Stimulated activated CD8-positive, alpha-beta memory T cell treated with anti-CD3 and anti-CD28 coated beads, Interleukin-4, amount 100 ng/mL, for 4 hours (primary cell): ENCODE measurements at regions not wholly inside any gene's neighbourhood (a gene's known extent, or its start where the extent isn't known, plus 50 kb on each side); places are given as distances from the start of the nearest gene placed in this dataset.

Experiments used
- DNase-seq, 2 donors: peaks; one replicate each; pipeline ENCODE4 v3.0.0-alpha.2; 2020; ENCODE audit warnings: low read depth in 2 of 2, low spot score in 1 of 2

- DNase-seq, result no peak
These were observed 53.6 kb upstream of the DPT start for GRCh38 chr1:168782559-168783116.

- no peak for DNase-seq
These were observed 54.6 kb upstream of the DPT start for GRCh38 chr1:168783458-168784210.

GRCh38 chr1:168786476-168787330 is 57.7 kb upstream of the DPT start:
- no peak for DNase-seq

GRCh38 chr1:168788258-168788657 is 59.3 kb upstream of the DPT start:
- no peak for DNase-seq

- no peak for DNase-seq
These were observed 60.5 kb upstream of the DPT start for GRCh38 chr1:168789501-168789900.

GRCh38 chr1:168792142-168792541 is 63.1 kb upstream of the DPT start:
- DNase-seq, result no peak

GRCh38 chr1:168792592-168793125 is 63.7 kb upstream of the DPT start:
- no peak for DNase-seq

- DNase-seq, result no peak
These were observed 65.1 kb upstream of the DPT start for GRCh38 chr1:168794057-168794456.

GRCh38 chr1:168795681-168796080 is 66.7 kb upstream of the DPT start:
- DNase-seq, result no peak

GRCh38 chr1:168799927-168800605 is 71.1 kb upstream of the DPT start:
- DNase-seq, result no peak

- no peak for DNase-seq
These were observed 72.2 kb upstream of the DPT start for GRCh38 chr1:168801032-168801745.

- no peak for DNase-seq
These were observed 75.0 kb upstream of the DPT start for GRCh38 chr1:168803806-168804510.

- DNase-seq, result no peak
These were observed 77.9 kb upstream of the DPT start for GRCh38 chr1:168806952-168807351.

- DNase-seq, result no peak
These were observed 82.2 kb upstream of the DPT start for GRCh38 chr1:168811176-168811575.

- no peak for DNase-seq
These were observed 90.7 kb upstream of the DPT start for GRCh38 chr1:168819668-168820067.

- DNase-seq, result no peak
These were observed 92.4 kb upstream of the DPT start for GRCh38 chr1:168821434-168821833.

GRCh38 chr1:168822911-168823310 is 93.9 kb upstream of the DPT start:
- no peak for DNase-seq

- no peak for DNase-seq
These were observed 95.0 kb upstream of the DPT start for GRCh38 chr1:168823988-168824387.

- DNase-seq, result peak in 1 of 2 donors; percentile 0
These were observed 95.5 kb upstream of the DPT start for GRCh38 chr1:168824418-168825065.
